DMS114 treated with DMSO at 0.1 percent for 48 hours (cell line): ENCODE measurements at regions not wholly inside any gene's neighbourhood (a gene's known extent, or its start where the extent isn't known, plus 50 kb on each side); places are given as distances from the start of the nearest gene placed in this dataset.

Experiments
- DNase-seq: peaks from one replicate; lab custom pipeline; 2025; ENCODE audit not compliant: unreplicated experiment; lab: John Stamatoyannopoulos, UW

GRCh38 chr10:128723631-128724205 is 597.5 kb upstream of the MKI67 start:
- no peak for DNase-seq

- no peak for DNase-seq
Observed at GRCh38 chr10:128725531-128725930, 599.3 kb upstream of the MKI67 start.

GRCh38 chr10:128727114-128727513 is 600.9 kb upstream of the MKI67 start:
- peak; percentile 31 for DNase-seq

GRCh38 chr10:128729910-128730420 is 603.7 kb upstream of the MKI67 start:
- no peak for DNase-seq

GRCh38 chr10:128730922-128731321 is 604.7 kb upstream of the MKI67 start:
- no peak for DNase-seq

- DNase-seq = no peak
Observed at GRCh38 chr10:128734161-128734560, 607.9 kb upstream of the MKI67 start.

- no peak for DNase-seq
Observed at GRCh38 chr10:128734734-128735133, 608.5 kb upstream of the MKI67 start.

- no peak for DNase-seq
Observed at GRCh38 chr10:128735996-128736395, 609.8 kb upstream of the MKI67 start.

- DNase-seq = no peak
Observed at GRCh38 chr10:128738386-128738915, 612.2 kb upstream of the MKI67 start.

- no peak for DNase-seq
Observed at GRCh38 chr10:128739930-128740329, 613.7 kb upstream of the MKI67 start.

- no peak for DNase-seq
Observed at GRCh38 chr10:128741180-128741579, 615.0 kb upstream of the MKI67 start.

GRCh38 chr10:128741680-128742079 is 615.5 kb upstream of the MKI67 start:
- DNase-seq = no peak

- no peak for DNase-seq
Observed at GRCh38 chr10:128744092-128744491, 617.9 kb upstream of the MKI67 start.

- no peak for DNase-seq
Observed at GRCh38 chr10:128744811-128745305, 618.6 kb upstream of the MKI67 start.

- no peak for DNase-seq
Observed at GRCh38 chr10:128747582-128748346, 621.5 kb upstream of the MKI67 start.

- no peak for DNase-seq
Observed at GRCh38 chr10:128751284-128751683, 625.1 kb upstream of the MKI67 start.

GRCh38 chr10:128751851-128752250 is 625.6 kb upstream of the MKI67 start:
- DNase-seq = no peak

- no peak for DNase-seq
Observed at GRCh38 chr10:128759174-128759573, 633.0 kb upstream of the MKI67 start.

- no peak for DNase-seq
Observed at GRCh38 chr10:128763588-128763987, 637.4 kb upstream of the MKI67 start.

GRCh38 chr10:128764190-128764589 is 638.0 kb upstream of the MKI67 start:
- no peak for DNase-seq

GRCh38 chr10:128766915-128767314 is 640.7 kb upstream of the MKI67 start:
- no peak for DNase-seq

GRCh38 chr10:128774979-128775378 is 648.8 kb upstream of the MKI67 start:
- no peak for DNase-seq
